ENCODE measurements at regions not wholly inside any gene's neighbourhood (a gene's known extent, or its start where the extent isn't known, plus 50 kb on each side); places are given as distances from the start of the nearest gene placed in this dataset.

DNA sequence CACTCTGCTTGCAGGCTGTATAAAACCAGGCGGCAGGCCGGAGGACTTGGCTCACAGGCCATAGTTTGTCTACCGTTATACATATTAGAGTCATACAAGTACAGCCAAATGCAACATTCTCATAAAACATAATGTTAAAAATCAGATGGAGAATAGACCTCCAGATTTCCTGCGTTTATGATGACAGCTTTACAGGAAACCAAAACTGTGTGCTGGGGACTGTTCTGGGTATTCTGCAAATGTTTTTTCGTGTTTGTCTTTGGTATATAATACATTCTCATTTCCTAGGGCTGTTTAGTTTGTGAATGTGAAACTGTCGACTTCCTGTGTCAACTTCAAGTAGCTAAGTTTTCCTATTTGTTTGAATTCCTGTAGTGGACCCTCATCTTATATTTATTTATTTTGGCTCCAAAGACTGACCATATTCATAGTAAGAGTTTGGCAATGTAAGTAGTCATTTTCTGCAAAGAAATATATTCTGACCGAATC lies 79.5 kb upstream of the FAM9C start:
- H3K27ac Mint-ChIP-seq: peak overlapping the region; percentile 79
- H3K36me3 Mint-ChIP-seq (ENCODE audit: low read depth): no peaks in the 10 kb centered on the region
- peaks cover 59% of the 10 kb centered on the region for H3K4me1 Mint-ChIP-seq
- no peaks in the 10 kb centered on the region for H3K9me3 Mint-ChIP-seq
- no peak for DNase-seq
- no peaks in the 10 kb centered on the region for H3K27me3 Mint-ChIP-seq
- peak overlapping the region; percentile 21 for H3K4me3 Mint-ChIP-seq
- no peak for ATAC-seq

DNA sequence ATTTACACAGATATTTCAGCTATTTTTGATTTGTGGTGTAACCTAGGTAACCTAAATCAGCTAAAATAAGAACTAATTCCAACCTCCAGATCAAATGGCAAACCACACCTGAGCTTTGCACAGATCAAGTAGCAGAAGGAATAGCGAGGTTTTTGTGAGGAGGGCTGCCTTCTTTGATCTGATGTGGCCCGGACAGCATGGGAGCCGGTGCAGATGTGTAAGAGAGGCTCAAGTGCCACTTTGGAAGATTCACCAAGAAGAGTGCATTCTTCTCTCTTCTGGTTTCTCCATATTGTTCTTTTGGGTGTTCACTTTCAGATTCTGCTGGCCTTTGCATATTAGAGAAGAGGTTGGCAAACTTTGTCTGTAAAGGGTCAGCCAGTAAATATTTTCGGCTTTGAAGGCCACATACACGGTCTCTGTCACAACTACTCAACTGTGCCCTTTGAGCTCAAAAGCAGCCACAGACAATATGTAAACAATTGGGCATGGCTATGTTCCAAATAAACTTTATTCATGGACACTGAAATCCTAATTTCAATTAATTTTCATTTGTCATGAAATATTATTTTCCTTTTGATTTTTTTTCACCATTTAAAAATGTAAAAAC lies 78.9 kb upstream of the FAM9C start:
- peak overlapping the region; percentile 79 for H3K27ac Mint-ChIP-seq
- H3K4me1 Mint-ChIP-seq: peaks cover 58% of the 10 kb centered on the region
- no peaks in the 10 kb centered on the region for H3K27me3 Mint-ChIP-seq
- no peaks in the 10 kb centered on the region for H3K36me3 Mint-ChIP-seq (ENCODE audit: low read depth)
- DNase-seq (no peak), ATAC-seq (no peak)
- H3K9me3 Mint-ChIP-seq: no peaks in the 10 kb centered on the region
- peak overlapping the region; percentile 21 for H3K4me3 Mint-ChIP-seq

DNA sequence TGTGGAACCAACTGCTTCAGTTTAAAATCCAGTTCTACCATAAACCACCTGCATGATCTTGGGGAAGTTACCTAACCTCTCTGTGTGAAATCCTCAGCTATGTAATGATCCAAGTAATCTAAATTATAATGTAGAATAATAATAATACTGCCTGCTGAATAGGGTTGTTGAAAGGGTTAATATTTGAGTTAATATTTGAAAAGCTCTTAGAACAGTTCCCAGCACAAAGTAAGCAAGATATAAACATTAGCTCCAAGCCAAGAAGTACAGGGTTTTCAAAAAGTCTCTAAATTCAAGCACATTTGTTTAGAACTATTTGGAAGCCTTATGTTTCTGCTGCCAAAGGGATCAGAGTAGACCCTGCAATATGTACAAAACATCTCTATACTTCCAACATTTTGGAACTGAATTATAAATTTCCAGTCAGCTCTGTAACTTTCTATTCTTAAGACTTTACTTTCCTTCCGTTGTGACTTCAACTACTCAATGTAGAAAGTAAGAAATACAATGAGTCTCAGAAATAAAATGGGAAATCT lies 76.7 kb upstream of the FAM9C start:
- no peak for ATAC-seq
- no peaks in the 10 kb centered on the region for H3K36me3 Mint-ChIP-seq (ENCODE audit: low read depth)
- no peaks in the 10 kb centered on the region for H3K27me3 Mint-ChIP-seq
- peaks cover 3% of the 10 kb centered on the region for H3K9me3 Mint-ChIP-seq
- H3K4me3 Mint-ChIP-seq: no peak overlapping the region
- DNase-seq: no peak
- no peak overlapping the region for H3K27ac Mint-ChIP-seq
- peaks cover 36% of the 10 kb centered on the region for H3K4me1 Mint-ChIP-seq

DNA sequence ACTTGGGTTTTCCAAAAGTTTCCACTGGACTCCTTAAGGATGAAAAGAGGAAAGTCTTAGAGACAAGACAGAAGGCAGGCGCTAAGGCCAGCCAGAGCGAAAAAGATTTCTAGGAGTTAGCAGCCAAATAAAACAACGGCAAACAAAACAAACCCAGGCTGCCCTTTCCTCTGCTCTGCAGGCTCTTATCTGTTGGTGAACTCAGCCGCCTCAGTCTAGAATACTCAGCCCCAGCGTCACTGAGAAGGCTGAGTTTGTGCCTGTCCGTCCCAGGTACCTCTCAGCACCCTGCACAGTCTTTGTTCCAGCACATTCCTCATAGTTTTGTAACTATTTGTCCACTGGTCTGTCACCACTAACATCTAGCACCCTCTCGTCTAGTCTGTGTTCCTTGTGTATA lies 75.6 kb upstream of the FAM9C start:
- Mint-ChIP-seq H3K36me3 (ENCODE audit: low read depth) (no peaks in the 10 kb centered on the region), H3K27ac (no peak overlapping the region), H3K4me3 (no peak overlapping the region), H3K9me3 (peaks cover 3% of the 10 kb centered on the region), H3K4me1 (peaks cover 29% of the 10 kb centered on the region), H3K27me3 (no peaks in the 10 kb centered on the region)
- ATAC-seq: no peak
- no peak for DNase-seq

DNA sequence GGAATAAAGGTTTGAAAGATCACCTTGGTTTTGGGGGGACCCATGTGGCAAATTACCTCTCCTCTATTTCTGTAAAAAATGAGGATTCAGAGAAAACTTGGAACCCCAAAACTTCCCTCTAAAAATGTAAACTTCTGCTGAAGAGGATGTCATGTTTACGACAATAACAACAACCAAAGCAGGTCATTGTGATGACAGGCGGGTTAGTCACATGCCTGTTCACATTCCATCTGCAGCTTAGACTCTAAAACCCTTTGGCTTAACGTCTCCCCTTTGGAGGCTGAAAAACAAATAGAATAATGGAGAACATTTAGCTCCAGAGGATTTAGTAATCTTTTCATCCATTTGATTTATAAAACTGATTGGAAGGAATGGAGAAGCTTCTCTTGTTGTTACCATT lies 75.0 kb upstream of the FAM9C start:
- H3K27ac Mint-ChIP-seq: no peak overlapping the region
- peaks cover 3% of the 10 kb centered on the region for H3K9me3 Mint-ChIP-seq
- H3K36me3 Mint-ChIP-seq (ENCODE audit: low read depth): no peaks in the 10 kb centered on the region
- H3K4me3 Mint-ChIP-seq: no peak overlapping the region
- no peaks in the 10 kb centered on the region for H3K27me3 Mint-ChIP-seq
- no peak for DNase-seq
- H3K4me1 Mint-ChIP-seq: peaks cover 24% of the 10 kb centered on the region
- no peak for ATAC-seq

DNA sequence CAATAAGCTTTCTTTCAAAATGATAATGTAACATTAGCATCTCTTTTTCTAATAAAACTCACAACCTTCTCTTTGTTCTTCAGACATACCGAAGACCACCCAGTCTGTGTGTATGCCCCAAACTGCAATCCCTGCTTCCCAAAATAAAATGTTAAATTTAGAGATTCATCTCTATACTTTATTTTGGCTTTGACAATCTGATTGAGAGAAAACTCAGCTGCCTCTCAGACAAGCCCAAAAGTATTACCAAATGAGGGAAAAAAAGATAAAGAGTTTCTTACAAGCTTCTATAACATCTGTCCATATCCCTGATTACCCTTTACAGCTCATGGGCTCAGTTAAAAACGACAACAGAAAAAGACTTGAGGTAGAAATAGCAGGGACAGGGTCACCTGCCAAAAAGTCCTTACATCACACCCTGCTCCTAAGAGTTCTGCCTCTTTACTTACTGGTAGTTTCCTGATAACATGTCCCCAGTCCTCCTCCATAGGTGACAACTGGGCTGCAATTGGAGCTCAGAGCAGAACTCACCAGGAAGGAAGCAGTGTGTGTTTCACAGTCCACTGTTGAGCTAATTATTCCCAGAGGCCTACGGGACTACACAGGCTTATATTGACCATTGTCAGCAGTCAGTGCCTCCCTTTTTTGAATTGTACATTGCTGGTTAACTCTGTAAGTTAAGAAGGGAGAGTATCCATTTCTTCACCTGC lies 70.9 kb upstream of the FAM9C start:
- peaks cover 2% of the 10 kb centered on the region for H3K36me3 Mint-ChIP-seq (ENCODE audit: low read depth)
- ATAC-seq: no peak
- H3K4me1 Mint-ChIP-seq: peaks cover 7% of the 10 kb centered on the region
- DNase-seq: no peak
- no peak overlapping the region for H3K27ac Mint-ChIP-seq
- peaks cover 3% of the 10 kb centered on the region for H3K9me3 Mint-ChIP-seq
- no peaks in the 10 kb centered on the region for H3K27me3 Mint-ChIP-seq
- H3K4me3 Mint-ChIP-seq: no peak overlapping the region

DNA sequence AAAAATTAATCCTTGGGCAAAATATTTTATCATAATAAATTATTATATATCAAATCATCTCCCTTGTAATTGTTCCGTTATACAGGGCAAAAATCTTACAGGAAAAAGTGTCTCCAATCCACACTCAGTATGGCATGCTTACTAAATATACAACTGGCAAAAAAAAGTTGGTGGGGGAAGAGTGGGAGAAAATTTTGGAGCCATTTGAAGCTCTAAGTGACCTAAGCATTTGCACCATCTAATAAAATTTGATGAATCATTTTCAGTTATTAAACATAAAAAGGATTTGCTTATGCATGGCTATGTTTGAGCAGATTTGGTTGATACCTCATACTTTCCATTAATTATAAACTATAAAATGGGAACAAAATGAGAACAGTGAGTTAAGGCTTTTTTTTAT lies 68.1 kb upstream of the FAM9C start:
- Mint-ChIP-seq H3K27me3 (no peaks in the 10 kb centered on the region), H3K4me3 (no peak overlapping the region)

DNA sequence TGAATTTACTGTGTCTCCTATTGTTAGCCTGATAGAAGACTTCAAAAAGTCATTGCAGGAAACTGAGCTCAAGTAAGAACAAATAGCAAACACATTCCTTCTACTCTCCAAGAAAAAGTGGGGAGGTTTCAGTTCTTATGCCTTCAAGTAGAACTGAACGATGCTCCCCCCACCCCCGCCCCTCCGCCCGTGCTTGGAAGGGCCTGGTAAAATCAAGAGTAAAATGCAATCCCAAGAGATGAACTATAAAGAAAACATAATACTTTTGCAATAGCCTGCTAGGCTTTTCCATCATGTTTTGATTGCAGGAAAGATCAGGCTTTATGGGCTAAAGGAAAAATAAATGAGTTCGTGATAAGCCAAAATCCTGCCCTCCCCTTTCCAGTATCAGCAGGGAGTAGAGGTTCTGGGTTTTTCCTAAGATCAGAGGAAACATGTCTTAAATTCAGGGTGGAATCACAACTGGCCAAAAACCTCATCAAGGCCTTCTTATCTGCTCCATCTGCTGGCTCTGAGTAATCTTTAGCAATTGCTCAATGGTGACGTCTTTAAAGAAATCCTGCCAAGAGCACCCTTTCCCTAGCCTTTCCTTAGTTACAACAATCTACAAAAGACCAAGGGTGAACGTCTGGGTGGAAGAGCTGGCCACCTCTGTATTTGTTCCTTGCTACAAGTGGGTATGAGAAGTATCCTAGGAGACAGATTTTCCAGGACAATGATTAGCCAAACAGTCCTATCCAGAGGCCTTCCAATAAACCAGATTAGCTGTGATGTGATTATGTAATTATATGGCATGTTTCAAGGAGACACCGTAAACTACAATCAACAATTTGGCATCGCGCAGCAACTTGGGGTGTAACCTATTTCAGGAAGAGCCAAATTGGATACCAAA lies 66.3 kb upstream of the FAM9C start:
- no peak for DNase-seq

More for the DNA sequence above, 68.1 kb upstream of the FAM9C start:
- Mint-ChIP-seq H3K9me3 (peaks cover 3% of the 10 kb centered on the region), H3K4me1 (peaks cover 7% of the 10 kb centered on the region), H3K27ac (no peak overlapping the region), H3K36me3 (ENCODE audit: low read depth) (peaks cover 2% of the 10 kb centered on the region)
- DNase-seq (no peak), ATAC-seq (no peak)

DNA sequence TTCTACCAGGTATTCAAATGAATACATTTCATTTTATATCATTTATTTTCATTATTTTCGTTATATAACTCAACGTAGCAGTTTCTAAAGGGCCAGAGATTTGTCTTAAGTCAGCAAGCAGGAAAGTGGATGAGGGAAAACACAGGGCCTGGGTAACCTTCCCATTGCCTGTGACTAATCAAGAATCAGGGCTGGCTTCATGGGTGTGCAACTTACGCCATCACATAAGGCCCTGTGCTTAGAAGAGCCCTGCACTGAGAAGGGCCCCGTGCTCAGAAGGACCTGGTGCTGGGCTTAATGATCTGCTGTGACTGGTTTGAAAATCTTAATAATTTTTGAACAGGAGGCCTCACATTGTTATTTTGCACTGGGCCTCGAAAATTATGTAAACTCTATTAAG lies 65.4 kb upstream of the FAM9C start:
- Mint-ChIP-seq H3K27me3 (no peaks in the 10 kb centered on the region), H3K27ac (no peak overlapping the region), H3K9me3 (no peaks in the 10 kb centered on the region), H3K36me3 (ENCODE audit: low read depth) (peaks cover 2% of the 10 kb centered on the region), H3K4me1 (peaks cover 7% of the 10 kb centered on the region), H3K4me3 (no peak overlapping the region)
- ATAC-seq: no peak
- DNase-seq: no peak

More for the DNA sequence above, 66.3 kb upstream of the FAM9C start:
- H3K4me3 Mint-ChIP-seq: no peak overlapping the region
- ATAC-seq: peak; percentile 28
- no peaks in the 10 kb centered on the region for H3K9me3 Mint-ChIP-seq
- H3K36me3 Mint-ChIP-seq (ENCODE audit: low read depth): peaks cover 2% of the 10 kb centered on the region
- H3K4me1 Mint-ChIP-seq: peaks cover 7% of the 10 kb centered on the region
- H3K27ac Mint-ChIP-seq: no peak overlapping the region
- no peaks in the 10 kb centered on the region for H3K27me3 Mint-ChIP-seq

DNA sequence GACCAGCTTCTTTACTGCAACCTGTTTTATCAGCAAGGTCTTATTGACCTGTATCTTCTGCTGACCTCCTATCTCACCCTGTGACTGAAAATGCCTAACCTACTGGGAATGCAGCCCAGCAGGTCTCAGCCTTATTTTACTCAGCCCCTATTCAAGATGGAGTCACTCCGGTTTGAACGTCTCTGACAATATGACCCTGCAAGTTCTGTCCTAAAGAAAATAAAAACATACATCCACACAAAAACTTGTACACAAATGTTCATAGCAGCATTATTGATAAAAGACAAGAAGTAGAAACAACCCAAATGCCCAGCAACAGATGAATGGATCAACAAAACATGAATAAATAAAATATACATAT lies 59.5 kb upstream of the FAM9C start:
- Mint-ChIP-seq H3K27ac (no peak overlapping the region), H3K9me3 (no peaks in the 10 kb centered on the region), H3K27me3 (no peaks in the 10 kb centered on the region), H3K36me3 (ENCODE audit: low read depth) (no peaks in the 10 kb centered on the region), H3K4me3 (no peak overlapping the region), H3K4me1 (peaks cover 36% of the 10 kb centered on the region)
- DNase-seq: no peak
- no peak for ATAC-seq

DNA sequence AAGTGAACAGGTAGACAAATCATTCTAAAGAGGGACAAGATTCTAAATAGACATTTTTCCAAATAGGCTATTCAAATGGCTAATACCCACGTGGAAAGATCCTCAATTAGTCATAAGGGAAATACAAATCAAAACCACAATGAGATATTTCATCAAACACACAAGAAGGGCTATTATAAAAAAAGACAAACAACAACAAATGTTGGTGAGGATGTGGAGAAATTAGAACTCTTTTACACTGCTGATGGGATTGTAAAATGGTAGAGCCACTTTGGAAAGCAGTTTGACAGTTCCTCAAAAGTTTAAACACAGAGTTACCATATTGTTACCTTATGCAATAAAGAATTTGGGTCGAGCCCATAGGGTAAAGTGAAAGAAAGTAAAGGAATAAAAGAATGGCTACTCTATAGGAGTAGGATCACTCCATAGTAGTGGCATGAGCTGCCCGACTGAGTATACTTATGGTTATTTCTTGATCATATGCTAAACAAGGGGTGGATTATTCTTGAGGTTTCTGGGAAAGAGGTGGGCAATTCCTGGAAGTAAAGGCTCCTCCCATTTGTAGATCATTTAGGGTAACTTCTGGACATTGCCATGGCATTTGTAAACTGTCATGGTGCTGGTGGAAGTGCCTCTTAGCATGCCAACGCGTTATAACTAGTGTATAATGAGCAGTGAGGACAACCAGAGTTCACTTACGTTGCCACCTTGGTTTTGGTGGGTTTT lies 58.9 kb upstream of the FAM9C start:
- no peak overlapping the region for H3K4me3 Mint-ChIP-seq
- no peak for DNase-seq
- H3K9me3 Mint-ChIP-seq: no peaks in the 10 kb centered on the region
- ATAC-seq: no peak
- no peak overlapping the region for H3K27ac Mint-ChIP-seq
- H3K36me3 Mint-ChIP-seq (ENCODE audit: low read depth): no peaks in the 10 kb centered on the region
- H3K27me3 Mint-ChIP-seq: no peaks in the 10 kb centered on the region
- peaks cover 42% of the 10 kb centered on the region for H3K4me1 Mint-ChIP-seq

DNA sequence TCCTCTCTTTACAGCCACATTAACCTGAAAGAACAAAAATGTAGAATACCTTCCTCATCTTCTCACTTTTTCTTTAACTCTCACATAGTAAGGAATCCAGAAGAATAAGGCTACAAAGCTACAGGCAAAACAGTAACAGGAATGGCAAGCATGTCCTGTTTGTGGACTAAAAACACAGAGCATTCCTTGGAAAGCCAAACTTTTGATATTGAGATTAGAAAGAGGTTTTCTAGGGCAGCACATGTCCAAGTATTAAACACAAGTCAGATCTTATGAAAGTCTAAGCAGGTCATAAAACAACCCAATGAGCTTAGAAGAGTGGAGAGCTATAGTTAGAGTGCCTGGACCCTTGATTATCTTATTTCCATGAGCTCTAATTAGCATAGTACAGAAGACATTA lies 58.2 kb upstream of the FAM9C start:
- Mint-ChIP-seq H3K4me3 (no peak overlapping the region), H3K4me1 (peaks cover 46% of the 10 kb centered on the region), H3K27me3 (no peaks in the 10 kb centered on the region), H3K9me3 (no peaks in the 10 kb centered on the region), H3K27ac (peak overlapping the region; percentile 34), H3K36me3 (ENCODE audit: low read depth) (no peaks in the 10 kb centered on the region)
- DNase-seq (no peak), ATAC-seq (no peak)

DNA sequence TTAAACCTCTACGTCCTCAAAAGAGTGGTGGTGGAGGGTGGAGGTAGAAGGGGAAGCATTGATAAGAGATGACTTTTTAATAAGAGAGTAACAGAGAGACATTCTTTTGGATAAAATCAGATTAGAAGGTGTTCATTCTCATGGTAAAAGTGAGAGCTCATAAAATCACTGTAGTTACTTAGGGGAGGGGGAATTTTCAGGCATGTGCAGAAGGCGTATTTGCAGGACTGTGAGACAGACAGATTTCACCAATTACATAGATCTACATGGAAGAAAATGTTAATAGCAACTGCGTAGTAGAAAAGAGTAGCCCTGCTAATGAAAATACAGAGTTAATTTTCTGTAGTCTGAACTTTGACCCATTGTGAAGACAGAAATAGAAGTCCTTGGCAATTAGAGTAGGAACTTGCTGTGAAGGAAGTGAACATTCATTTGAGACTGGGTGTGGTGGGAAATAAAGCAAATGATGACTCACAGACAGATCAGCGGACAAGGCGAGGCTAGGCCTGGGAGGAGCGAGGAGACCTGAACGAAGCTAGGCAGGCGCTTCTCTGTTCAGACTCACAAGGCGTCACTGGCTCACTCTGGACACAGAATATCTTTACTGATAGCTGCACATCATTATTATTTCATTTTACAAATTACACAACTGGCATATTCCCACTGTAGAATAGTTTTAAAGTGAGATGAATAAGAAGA lies 57.2 kb upstream of the FAM9C start:
- H3K27ac Mint-ChIP-seq: peak overlapping the region; percentile 31
- no peaks in the 10 kb centered on the region for H3K27me3 Mint-ChIP-seq
- DNase-seq (no peak), ATAC-seq (peak; percentile 96)
- no peaks in the 10 kb centered on the region for H3K36me3 Mint-ChIP-seq (ENCODE audit: low read depth)
- H3K9me3 Mint-ChIP-seq: no peaks in the 10 kb centered on the region
- H3K4me1 Mint-ChIP-seq: peaks cover 52% of the 10 kb centered on the region
- H3K4me3 Mint-ChIP-seq: no peak overlapping the region

DNA sequence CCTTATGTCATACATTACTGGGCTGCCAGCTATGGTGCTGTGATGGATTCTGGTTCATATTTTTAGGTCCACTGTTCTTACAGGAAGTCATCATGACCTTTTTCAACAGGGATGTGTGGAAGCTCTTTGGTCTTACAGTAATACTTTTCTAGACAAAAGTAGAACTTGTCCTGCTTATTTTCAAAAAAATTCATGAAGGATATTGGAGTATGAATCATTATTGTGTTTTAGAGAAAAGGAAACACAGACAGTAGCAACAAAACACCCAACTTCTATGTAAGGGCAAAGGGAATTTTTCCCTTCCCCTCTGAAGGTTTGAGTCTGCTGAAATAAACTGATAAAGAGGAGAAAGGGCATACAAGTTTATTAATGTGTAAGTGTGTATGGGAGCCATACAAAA lies 54.7 kb upstream of the FAM9C start:
- Mint-ChIP-seq H3K27ac (peak overlapping the region; percentile 54), H3K4me3 (peak overlapping the region; percentile 29), H3K4me1 (peaks cover 74% of the 10 kb centered on the region)

More for the DNA sequence above, 54.7 kb upstream of the FAM9C start:
- H3K9me3 Mint-ChIP-seq: no peaks in the 10 kb centered on the region
- H3K36me3 Mint-ChIP-seq (ENCODE audit: low read depth): no peaks in the 10 kb centered on the region
- ATAC-seq: no peak
- no peaks in the 10 kb centered on the region for H3K27me3 Mint-ChIP-seq
- no peak for DNase-seq

All from activated naive CD8-positive, alpha-beta T cell treated with anti-CD3 and anti-CD28 coated beads, Interleukin-2, amount 50 U/mL, for 24 hours (primary cell).